GM23338 (cell line): ENCODE measurements at regions not wholly inside any gene's neighbourhood (a gene's known extent, or its start where the extent isn't known, plus 50 kb on each side); places are given as distances from the start of the nearest gene placed in this dataset.

ENCODE experiments used
- ATAC-seq: fragments of 200-7000 bp; cut with Tn5 transposase; 3 replicates; pipeline ENCODE4 v1.9.1; 2020
- DNase-seq: peaks from one replicate; pipeline ENCODE4 v3.0.0-alpha.2; 2015; ENCODE audit warnings: low spot score
- H2AFZ ChIP-seq: fragments of 200-600 bp; sonication (generic); 2 replicates; pipeline ENCODE4 v1.8.0; 2016; ENCODE audit warnings: antibody characterized with exemption, mild to moderate bottlenecking, moderate library complexity
- H3F3A ChIP-seq: fragments of 200-600 bp; sonication (generic); replicated peaks from 2 replicates; pipeline ENCODE4 v1.8.0; 2017; ENCODE audit warnings: antibody characterized with exemption, mixed run types, low read depth
- H3K27ac ChIP-seq: fragments of 200-600 bp; sonication (generic); 2 replicates; pipeline ENCODE4 v1.6.1; 2016; ENCODE audit warnings: low read depth
- H3K27me3 ChIP-seq: fragments of 200-600 bp; sonication (generic); 2 replicates; pipeline ENCODE4 v1.8.0; 2016; ENCODE audit warnings: mild to moderate bottlenecking, mixed run types, moderate library complexity; ENCODE audit not compliant: insufficient read depth
- H3K36me3 ChIP-seq: fragments of 200-600 bp; sonication (generic); 2 replicates; pipeline ENCODE4 v1.8.0; 2016; ENCODE audit warnings: mild to moderate bottlenecking; ENCODE audit not compliant: insufficient read depth
- H3K4me1 ChIP-seq: fragments of 200-600 bp; sonication (generic); 2 replicates; pipeline ENCODE4 v1.8.0; 2016; ENCODE audit warnings: mild to moderate bottlenecking, moderate library complexity; ENCODE audit not compliant: insufficient read depth
- H3K4me2 ChIP-seq: fragments of 200-600 bp; sonication (generic); 2 replicates; pipeline ENCODE4 v1.7.1; 2017; ENCODE audit warnings: mixed run types
- H3K4me3 ChIP-seq: fragments of 200-600 bp; sonication (generic); 2 replicates; pipeline ENCODE4 v1.6.1; 2016; ENCODE audit warnings: mixed run types
- H3K79me2 ChIP-seq: fragments of 200-600 bp; sonication (generic); replicated peaks from 2 replicates; pipeline ENCODE4 v1.8.0; 2017; ENCODE audit warnings: mild to moderate bottlenecking; ENCODE audit not compliant: insufficient read depth
- H3K9me2 ChIP-seq: fragments of 200-600 bp; sonication (generic); 2 replicates; pipeline ENCODE4 v1.8.0; 2017; ENCODE audit not compliant: insufficient read depth
- H4K20me1 ChIP-seq: fragments of 200-600 bp; sonication (generic); replicated peaks from 2 replicates; pipeline ENCODE4 v1.8.0; 2017; ENCODE audit warnings: mild to moderate bottlenecking; ENCODE audit not compliant: insufficient read depth
- H3K27ac Mint-ChIP-seq: 2 replicates; pipeline ENCODE4 v1.8.0; 2020; ENCODE audit warnings: inconsistent platforms, mild to moderate bottlenecking, moderate library complexity, mixed read lengths
- H3K27me3 Mint-ChIP-seq: 3 replicates; pipeline ENCODE4 v1.8.0; 2022; ENCODE audit warnings: low read depth, mild to moderate bottlenecking, moderate library complexity, mixed read lengths, inconsistent platforms; ENCODE audit not compliant: insufficient read depth, poor library complexity
- H3K36me3 Mint-ChIP-seq: 3 replicates; pipeline ENCODE4 v1.8.0; 2021; ENCODE audit warnings: low read depth, mild to moderate bottlenecking, inconsistent platforms, moderate library complexity, mixed read lengths
- H3K4me1 Mint-ChIP-seq: 3 replicates; pipeline ENCODE4 v1.8.0; 2020; ENCODE audit warnings: mild to moderate bottlenecking, inconsistent platforms, mixed read lengths
- H3K4me3 Mint-ChIP-seq: 3 replicates; pipeline ENCODE4 v1.8.0; 2021; ENCODE audit warnings: moderate library complexity, mild to moderate bottlenecking, inconsistent platforms, mixed read lengths
- H3K9me3 Mint-ChIP-seq: 3 replicates; pipeline ENCODE4 v1.8.0; 2020; ENCODE audit warnings: moderate library complexity, mild to moderate bottlenecking, inconsistent platforms, mixed read lengths
- EZH2phosphoT487 ChIP-seq: fragments of 200-600 bp; sonication (generic); IDR thresholded peaks from one replicate; pipeline ENCODE4 v1.8.1; 2018; ENCODE audit warnings: antibody characterized with exemption; ENCODE audit not compliant: unreplicated experiment
- JUNB ChIP-seq: IDR thresholded peaks from one replicate; pipeline ENCODE4 v1.6.1; 2016; ENCODE audit warnings: antibody characterized with exemption; ENCODE audit not compliant: unreplicated experiment
- REST ChIP-seq: IDR thresholded peaks from one replicate; pipeline ENCODE4 v1.6.1; 2018; ENCODE audit warnings: antibody characterized with exemption; ENCODE audit not compliant: unreplicated experiment
- STAT1 ChIP-seq: IDR thresholded peaks from one replicate; pipeline ENCODE4 v1.6.1; 2016; ENCODE audit warnings: antibody characterized with exemption; ENCODE audit not compliant: unreplicated experiment
- ZNF331 ChIP-seq: fragments of 250-450 bp; sonication (Bioruptor Pico); IDR thresholded peaks from 2 replicates; pipeline ENCODE4 v1.5.0; 2020; ENCODE audit warnings: low read depth, mild to moderate bottlenecking, moderate library complexity
- ZNF462 ChIP-seq: fragments of 250-450 bp; sonication (Bioruptor Pico); IDR thresholded peaks from 2 replicates; pipeline ENCODE4 v1.5.0; 2020; ENCODE audit warnings: mild to moderate bottlenecking, moderate library complexity

- no peaks in the 10 kb centered on the region for H4K20me1 ChIP-seq
- DNase-seq (no peak), ATAC-seq (no peak)
- H3K36me3 ChIP-seq = no peaks in the 10 kb centered on the region; the same call in 1 of the 2 replicates
- H3K4me3 ChIP-seq = no peak overlapping the region
- H3F3A ChIP-seq = no peaks in the 10 kb centered on the region
- H2AFZ ChIP-seq = no peak overlapping the region
- Mint-ChIP-seq H3K4me3 (no peak overlapping the region), H3K27ac (no peak overlapping the region), H3K36me3 (no peaks in the 10 kb centered on the region), H3K4me1 (no peaks in the 10 kb centered on the region), H3K27me3 (no peaks in the 10 kb centered on the region), H3K9me3 (no peaks in the 10 kb centered on the region)
- H3K27ac ChIP-seq = no peak overlapping the region
- TF ChIP-seq EZH2phosphoT487 (no peak), ZNF462 (CRISPR knock-in tag) (no peak), STAT1 (no peak), ZNF331 (CRISPR knock-in tag) (no peak), REST (no peak), JUNB (no peak)
- no peaks in the 10 kb centered on the region for H3K79me2 ChIP-seq
- no peaks in the 10 kb centered on the region for H3K9me2 ChIP-seq
- no peaks in the 10 kb centered on the region for H3K4me1 ChIP-seq
- H3K4me2 ChIP-seq = no peak overlapping the region
- H3K27me3 ChIP-seq = no peaks in the 10 kb centered on the region
Observed at GRCh38 chr2:22209545-22209944, 1085.8 kb downstream of the TDRD15 start.
